Cardiac muscle cell (in vitro differentiated cells and primary cell): ENCODE measurements at regions not wholly inside any gene's neighbourhood (a gene's known extent, or its start where the extent isn't known, plus 50 kb on each side); places are given as distances from the start of the nearest gene placed in this dataset.

ENCODE experiments used
- DNase-seq, 2 donors: peaks; one replicate each; pipeline versions ENCODE4 v3.0.0 to v3.0.0-alpha.2; 2010 to 2017; ENCODE audit warnings: low read depth in 1 of 2, low spot score in 1 of 2
- H3K27ac ChIP-seq: fragments of 200-600 bp; sonication (generic); 2 replicates; pipeline ENCODE4 v1.5.1; 2016
- H3K27me3 ChIP-seq: fragments of 200-600 bp; sonication (generic); 2 replicates; pipeline ENCODE4 v1.6.0; 2016; ENCODE audit warnings: control low read depth
- H3K36me3 ChIP-seq: fragments of 200-600 bp; sonication (generic); 2 replicates; pipeline ENCODE4 v1.5.1; 2016; ENCODE audit warnings: control low read depth
- H3K4me1 ChIP-seq: fragments of 200-600 bp; sonication (generic); 2 replicates; pipeline ENCODE4 v1.8.1; 2017; ENCODE audit warnings: low read depth, mild to moderate bottlenecking, mixed run types
- H3K4me3 ChIP-seq: fragments of 200-600 bp; sonication (generic); 2 replicates; pipeline ENCODE4 v1.5.1; 2016; ENCODE audit warnings: mild to moderate bottlenecking
- H3K9me3 ChIP-seq: fragments of 200-600 bp; sonication (generic); 2 replicates; pipeline ENCODE4 v1.5.1; 2017; ENCODE audit warnings: low read depth, mild to moderate bottlenecking, control low read depth
- TF ChIP-seq, protein P1 (sequence below): IDR thresholded peaks from 2 replicates; pipeline ENCODE4 v1.5.1; 2012; ENCODE audit warnings: low read depth, mild to moderate bottlenecking, low read length

DNA sequence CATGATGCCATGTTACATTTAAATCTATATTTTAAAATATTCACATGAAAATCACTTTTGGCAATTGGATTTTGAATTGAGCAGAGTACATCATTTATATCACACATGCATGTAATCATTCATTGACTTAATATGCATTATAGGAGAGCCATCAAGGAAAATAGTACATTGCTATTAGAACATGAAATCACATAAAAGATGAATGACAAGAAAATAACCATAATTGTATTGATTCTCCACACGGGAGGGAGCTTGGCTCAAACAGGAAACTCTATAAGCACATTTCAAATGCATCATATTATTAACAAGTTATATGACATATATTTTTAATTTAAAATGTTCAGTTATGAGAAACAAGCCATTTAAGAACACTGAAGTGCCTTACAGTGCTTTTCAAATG, 208.6 kb upstream of the PRR20A start:
- Histone ChIP-seq H3K9me3 (no peaks in the 10 kb centered on the region), H3K4me3 (no peak overlapping the region), H3K27ac (no peak overlapping the region), H3K4me1 (no peaks in the 10 kb centered on the region), H3K27me3 (no peaks in the 10 kb centered on the region), H3K36me3 (no peaks in the 10 kb centered on the region)
- TF ChIP-seq, protein P1, sequence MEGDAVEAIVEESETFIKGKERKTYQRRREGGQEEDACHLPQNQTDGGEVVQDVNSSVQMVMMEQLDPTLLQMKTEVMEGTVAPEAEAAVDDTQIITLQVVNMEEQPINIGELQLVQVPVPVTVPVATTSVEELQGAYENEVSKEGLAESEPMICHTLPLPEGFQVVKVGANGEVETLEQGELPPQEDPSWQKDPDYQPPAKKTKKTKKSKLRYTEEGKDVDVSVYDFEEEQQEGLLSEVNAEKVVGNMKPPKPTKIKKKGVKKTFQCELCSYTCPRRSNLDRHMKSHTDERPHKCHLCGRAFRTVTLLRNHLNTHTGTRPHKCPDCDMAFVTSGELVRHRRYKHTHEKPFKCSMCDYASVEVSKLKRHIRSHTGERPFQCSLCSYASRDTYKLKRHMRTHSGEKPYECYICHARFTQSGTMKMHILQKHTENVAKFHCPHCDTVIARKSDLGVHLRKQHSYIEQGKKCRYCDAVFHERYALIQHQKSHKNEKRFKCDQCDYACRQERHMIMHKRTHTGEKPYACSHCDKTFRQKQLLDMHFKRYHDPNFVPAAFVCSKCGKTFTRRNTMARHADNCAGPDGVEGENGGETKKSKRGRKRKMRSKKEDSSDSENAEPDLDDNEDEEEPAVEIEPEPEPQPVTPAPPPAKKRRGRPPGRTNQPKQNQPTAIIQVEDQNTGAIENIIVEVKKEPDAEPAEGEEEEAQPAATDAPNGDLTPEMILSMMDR: no peak
- no peak for DNase-seq

DNA sequence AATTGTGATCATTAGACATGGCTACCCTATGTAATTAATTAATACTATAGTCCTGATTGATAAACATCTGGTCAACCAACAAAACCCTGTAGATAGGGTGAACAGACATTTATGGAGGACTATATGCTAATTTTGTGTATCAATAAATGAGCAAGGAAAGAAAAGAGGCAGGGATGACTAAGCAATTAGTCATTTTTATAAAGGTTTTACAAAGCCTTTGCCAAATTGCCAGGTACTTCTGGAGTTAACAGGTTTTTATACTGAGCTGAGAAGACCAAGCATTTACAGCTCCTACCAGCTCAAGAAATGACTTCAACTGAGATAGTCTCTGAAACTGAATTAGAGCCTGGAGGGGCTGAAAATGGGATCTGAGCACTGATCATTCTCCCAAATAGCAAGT, 186.8 kb upstream of the PRR20A start:
- TF ChIP-seq, protein P1: no peak
- Histone ChIP-seq H3K4me3 (no peak overlapping the region), H3K4me1 (no peaks in the 10 kb centered on the region), H3K27me3 (no peaks in the 10 kb centered on the region), H3K27ac (no peak overlapping the region), H3K9me3 (no peaks in the 10 kb centered on the region), H3K36me3 (no peaks in the 10 kb centered on the region)
- DNase-seq: no peak

DNA sequence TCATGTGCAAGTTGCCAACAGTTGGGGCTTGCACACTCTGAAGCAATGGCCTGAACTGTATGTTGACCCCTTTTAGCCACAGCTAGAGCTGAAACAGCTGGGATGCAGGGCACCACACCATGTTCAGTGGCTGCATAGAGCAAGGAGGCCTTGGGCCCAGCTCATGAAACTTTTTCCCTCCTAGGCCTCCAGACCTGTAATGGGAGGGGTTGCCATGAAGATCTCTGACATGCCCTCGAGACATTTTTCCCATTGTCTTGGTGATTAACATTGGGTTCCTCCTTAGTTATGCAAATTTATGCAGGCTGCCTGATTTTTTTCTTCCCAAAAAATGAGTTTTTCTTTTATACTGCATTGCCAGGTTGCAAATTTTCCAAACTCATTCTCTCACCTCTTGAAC, 165.1 kb upstream of the PRR20A start:
- no peaks in the 10 kb centered on the region for H3K4me1 ChIP-seq
- H3K4me3 ChIP-seq: no peak overlapping the region
- TF ChIP-seq, protein P1: no peak
- no peaks in the 10 kb centered on the region for H3K9me3 ChIP-seq
- H3K27ac ChIP-seq: no peak overlapping the region
- no peak for DNase-seq
- H3K36me3 ChIP-seq: no peaks in the 10 kb centered on the region
- no peaks in the 10 kb centered on the region for H3K27me3 ChIP-seq

DNA sequence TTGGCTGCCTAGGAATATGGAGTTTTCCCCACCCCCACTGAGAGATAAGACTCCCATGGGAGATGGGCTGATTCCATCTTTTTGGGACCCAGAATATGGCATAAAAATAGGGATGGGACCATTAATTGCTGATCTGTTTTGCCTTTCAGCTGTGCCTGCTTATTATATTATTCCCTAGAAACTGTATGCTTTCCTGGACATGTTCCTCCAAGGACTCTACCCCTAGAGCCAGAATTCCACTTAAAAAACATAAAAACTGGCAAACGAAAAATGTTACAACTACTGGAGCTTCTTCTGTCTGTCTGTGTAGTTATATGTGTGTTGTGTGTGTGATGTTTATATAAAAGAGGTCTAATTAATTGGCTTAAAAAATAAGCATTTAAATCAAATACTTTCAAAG, 159.9 kb upstream of the PRR20A start:
- TF ChIP-seq, protein P1: no peak

DNA sequence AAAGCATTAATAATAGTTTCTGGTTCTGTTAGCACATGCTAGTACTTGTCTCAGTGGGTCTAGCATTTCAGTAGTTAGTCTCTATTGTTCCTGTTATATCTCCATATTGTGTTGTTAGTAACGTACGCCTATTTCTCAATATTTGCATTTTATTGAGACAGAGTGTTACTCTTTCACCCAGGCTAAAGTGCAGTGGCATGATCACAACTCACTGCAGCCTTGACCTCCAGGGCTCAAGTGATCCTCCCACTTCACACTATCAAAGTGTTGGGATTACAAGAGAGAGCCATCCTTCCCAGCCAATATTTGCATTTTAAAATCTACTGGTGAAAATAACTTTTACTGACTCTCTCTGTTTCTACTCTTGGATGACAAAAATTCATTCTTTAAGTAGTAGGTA, 154.6 kb upstream of the PRR20A start:
- H3K36me3 ChIP-seq: no peaks in the 10 kb centered on the region

More for the DNA sequence above, 159.9 kb upstream of the PRR20A start:
- Histone ChIP-seq H3K9me3 (no peaks in the 10 kb centered on the region), H3K36me3 (no peaks in the 10 kb centered on the region), H3K4me1 (no peaks in the 10 kb centered on the region), H3K27ac (no peak overlapping the region), H3K4me3 (no peak overlapping the region), H3K27me3 (no peaks in the 10 kb centered on the region)
- no peak for DNase-seq

More for the DNA sequence above, 154.6 kb upstream of the PRR20A start:
- H3K27ac ChIP-seq: no peak overlapping the region
- DNase-seq: no peak
- no peaks in the 10 kb centered on the region for H3K27me3 ChIP-seq
- TF ChIP-seq, protein P1: no peak
- H3K4me3 ChIP-seq: no peak overlapping the region
- H3K9me3 ChIP-seq: no peaks in the 10 kb centered on the region
- no peaks in the 10 kb centered on the region for H3K4me1 ChIP-seq
